ENCODE measurements at regions not wholly inside any gene's neighbourhood (a gene's known extent, or its start where the extent isn't known, plus 50 kb on each side); places are given as distances from the start of the nearest gene placed in this dataset.
A peak's percentile ranks its signal among the peaks of the same experiment; 100 is the strongest.

DNA sequence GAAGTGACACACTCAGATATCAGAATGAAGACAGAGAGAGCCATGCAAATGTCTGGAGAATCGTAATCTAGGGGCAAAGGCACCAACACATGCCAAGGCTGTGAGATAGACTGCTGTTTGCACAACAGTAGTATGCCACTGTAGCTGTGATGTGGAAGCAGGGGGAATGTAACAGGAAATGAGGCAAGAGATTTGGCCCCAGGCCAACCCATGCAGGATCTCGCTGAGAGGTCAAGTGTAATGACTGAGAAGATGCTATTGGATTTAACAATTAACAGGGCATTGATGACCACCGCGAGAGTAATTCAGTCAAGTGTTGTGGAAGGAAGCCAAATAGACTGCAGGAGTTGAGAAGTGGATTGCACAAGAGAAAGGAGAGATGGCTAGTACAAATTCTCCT lies 107.3 kb upstream of the ST6GALNAC5 start:
- no peak for DNase-seq (ENCODE audit: low read depth in 4 of 4, low spot score in 3 of 4)

- no peak for DNase-seq (ENCODE audit: low read depth in 4 of 4, low spot score in 3 of 4)
Observed at GRCh38 chr1:76763738-76764137, 103.5 kb upstream of the ST6GALNAC5 start.

DNA sequence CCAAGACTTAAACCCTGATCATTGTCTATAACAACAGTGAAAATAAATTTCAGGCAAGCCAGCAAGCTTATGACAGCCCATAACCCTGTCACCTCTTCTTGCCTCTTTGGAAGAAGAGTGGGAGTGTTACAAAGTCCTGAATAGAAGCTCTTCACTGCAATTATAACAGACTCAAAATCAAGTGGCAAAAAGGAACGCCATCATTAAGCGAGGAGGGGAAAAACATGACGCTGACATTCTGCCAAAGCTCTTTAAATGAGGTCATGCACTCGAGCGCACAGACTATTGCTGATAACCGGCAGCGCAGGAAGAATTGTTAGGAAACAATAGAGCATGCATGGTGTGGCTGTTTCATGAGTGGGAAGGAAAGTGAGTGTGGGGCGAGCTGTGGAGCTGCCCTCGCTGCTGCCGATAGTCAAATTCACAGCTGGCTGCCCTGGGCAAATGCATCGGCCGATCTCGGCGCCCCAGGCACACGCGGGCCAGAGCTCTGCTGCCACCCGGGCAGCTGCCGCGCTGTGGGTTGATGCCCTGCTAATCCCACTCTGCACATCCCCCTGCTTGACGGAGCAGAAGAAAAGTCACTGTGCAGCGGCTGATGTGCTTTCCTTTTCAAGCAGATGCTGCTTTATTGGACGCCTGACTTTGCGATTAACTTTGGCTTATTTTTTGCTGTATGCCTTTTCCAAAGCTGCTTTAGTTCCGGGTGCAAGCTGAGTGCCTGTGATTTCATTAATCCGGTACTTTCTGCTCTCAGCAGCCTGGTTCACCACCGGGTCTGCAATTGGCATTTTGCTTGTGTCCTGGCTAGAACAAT lies 102.4 kb upstream of the ST6GALNAC5 start:
- no peak for DNase-seq (ENCODE audit: low read depth in 4 of 4, low spot score in 3 of 4)

DNA sequence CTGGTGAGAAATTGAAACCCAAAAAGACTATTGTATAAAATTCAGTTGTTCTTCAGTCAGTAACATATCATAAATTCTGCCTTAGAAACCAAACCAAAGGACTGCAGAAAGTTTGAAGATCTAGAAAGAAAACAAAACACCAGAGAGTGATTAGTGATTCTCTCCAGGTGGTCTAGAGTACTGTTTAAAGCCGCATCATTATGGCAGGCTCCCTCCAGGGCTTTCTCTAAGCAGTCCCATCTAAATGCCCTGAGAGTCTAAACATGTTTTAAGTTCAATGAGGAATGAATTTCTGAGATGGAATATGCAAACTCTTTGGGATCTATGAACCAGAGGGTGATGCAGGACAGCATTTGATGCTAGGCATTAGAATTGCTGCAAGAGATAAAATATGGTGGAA lies 100.9 kb upstream of the ST6GALNAC5 start:
- no peak for DNase-seq (ENCODE audit: low read depth in 4 of 4, low spot score in 3 of 4)

GRCh38 chr1:76769911-76770310 lies 97.4 kb upstream of the ST6GALNAC5 start:
- DNase-seq (ENCODE audit: low read depth in 4 of 4, low spot score in 3 of 4) = peak in 1 of 4 donors; percentile 20

DNA sequence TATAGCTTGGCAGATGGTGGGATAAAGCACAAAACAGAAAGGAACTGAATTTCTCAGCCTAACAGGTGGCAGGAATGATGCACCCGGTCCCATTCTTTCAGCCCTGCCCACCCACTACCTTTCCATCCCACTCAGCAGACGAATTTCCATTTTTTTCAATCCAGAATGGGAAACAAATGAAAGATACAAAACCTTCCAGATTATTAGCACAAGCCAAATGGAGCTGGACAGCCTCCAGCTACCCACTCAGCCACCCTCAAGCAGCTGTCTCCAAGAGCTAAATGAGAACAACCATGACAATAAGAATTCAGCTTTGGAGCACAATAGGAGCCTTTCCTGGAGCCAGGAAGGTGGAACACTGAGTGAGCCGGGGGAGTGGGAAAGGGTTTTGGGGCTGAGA lies 96.3 kb upstream of the ST6GALNAC5 start:
- no peak for DNase-seq (ENCODE audit: low read depth in 4 of 4, low spot score in 3 of 4)

- DNase-seq (ENCODE audit: low read depth in 4 of 4, low spot score in 3 of 4) = no peak
Observed at GRCh38 chr1:76781447-76781846, 85.8 kb upstream of the ST6GALNAC5 start.

- DNase-seq (ENCODE audit: low read depth in 4 of 4, low spot score in 3 of 4) = no peak
Observed at GRCh38 chr1:76782809-76783208, 84.5 kb upstream of the ST6GALNAC5 start.

DNA sequence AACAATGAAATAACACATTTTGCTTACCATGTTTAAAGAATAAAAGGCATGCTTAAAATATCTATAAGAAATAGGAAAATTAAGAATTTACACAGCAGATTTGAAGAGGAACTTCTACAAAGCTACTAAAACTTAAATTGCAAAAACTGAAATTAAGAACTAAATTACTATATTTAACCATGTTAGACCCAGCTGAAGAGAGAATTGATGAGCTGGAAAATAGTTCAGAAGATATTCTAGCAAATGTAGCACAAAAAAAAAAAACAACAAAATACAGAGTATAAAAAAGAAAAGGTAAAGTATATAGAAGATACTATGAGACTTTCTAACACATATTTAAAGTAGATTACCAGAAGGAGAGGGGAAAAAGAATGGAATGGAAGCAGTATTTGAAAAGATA lies 82.8 kb upstream of the ST6GALNAC5 start:
- no peak for DNase-seq (ENCODE audit: low read depth in 4 of 4, low spot score in 3 of 4)

- no peak for DNase-seq (ENCODE audit: low read depth in 4 of 4, low spot score in 3 of 4)
Observed at GRCh38 chr1:76786222-76786621, 81.1 kb upstream of the ST6GALNAC5 start.

DNA sequence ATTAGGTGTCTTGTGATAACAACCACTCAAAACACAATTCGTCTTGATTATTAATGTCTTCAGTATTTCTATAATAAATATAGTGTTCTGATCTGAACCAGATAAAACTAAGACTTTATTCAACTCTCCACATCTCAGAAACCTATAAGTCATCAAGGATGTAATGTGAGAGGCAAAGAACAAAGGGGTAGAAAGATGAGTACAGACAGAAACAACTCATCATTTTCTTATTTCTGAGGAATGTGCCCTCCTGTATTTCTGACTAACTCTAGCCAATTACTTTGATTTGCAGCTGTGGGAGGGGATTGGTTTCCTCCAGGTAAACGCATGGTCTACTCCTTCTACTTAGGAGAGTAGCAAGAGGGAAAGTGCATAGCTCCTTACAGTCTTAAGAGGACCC lies 73.7 kb upstream of the ST6GALNAC5 start:
- no peak for DNase-seq (ENCODE audit: low read depth in 4 of 4, low spot score in 3 of 4)

- no peak for DNase-seq (ENCODE audit: low read depth in 4 of 4, low spot score in 3 of 4)
Observed at GRCh38 chr1:76799700-76800099, 67.6 kb upstream of the ST6GALNAC5 start.

GRCh38 chr1:76802094-76802493 lies 65.2 kb upstream of the ST6GALNAC5 start:
- DNase-seq (ENCODE audit: low read depth in 4 of 4, low spot score in 3 of 4) = no peak

DNA sequence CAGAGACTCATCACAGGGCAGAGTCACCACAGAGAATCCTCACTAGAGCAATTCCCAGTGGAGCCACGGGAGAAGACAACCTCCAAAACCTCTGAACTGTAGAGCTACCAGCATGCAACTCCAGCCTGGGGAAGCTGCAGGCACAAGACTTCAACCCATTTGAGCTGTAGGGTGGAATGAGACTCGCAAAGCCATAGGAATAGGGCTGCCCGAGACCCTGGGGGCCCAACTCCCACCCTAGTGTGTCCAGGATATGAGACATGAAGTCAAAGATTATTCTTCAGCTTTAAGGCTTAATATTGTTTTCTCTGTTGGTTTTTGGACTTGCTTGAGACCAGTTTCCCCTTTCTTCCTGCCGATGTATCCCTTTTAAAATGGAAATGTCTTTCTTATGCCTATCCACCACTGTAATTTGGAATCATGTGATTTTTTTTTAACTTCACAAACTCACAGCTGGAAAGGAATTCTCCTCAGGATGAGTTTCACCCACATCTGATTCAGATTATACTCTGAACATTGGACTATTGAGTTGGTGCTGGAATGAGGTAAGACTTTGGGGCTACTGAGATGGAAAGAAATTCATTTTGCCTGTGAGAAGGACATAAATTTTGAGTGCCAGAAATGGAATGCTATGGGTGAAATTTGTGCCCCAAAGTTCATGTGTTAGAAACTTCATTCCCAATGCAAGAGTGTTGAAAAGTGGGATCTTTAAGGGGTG lies 59.6 kb upstream of the ST6GALNAC5 start:
- DNase-seq (ENCODE audit: low read depth in 4 of 4, low spot score in 3 of 4) = no peak

Data from right renal pelvis (tissue), 4 donors.